ENCODE measurements at regions not wholly inside any gene's neighbourhood (a gene's known extent, or its start where the extent isn't known, plus 50 kb on each side); places are given as distances from the start of the nearest gene placed in this dataset.

DNA sequence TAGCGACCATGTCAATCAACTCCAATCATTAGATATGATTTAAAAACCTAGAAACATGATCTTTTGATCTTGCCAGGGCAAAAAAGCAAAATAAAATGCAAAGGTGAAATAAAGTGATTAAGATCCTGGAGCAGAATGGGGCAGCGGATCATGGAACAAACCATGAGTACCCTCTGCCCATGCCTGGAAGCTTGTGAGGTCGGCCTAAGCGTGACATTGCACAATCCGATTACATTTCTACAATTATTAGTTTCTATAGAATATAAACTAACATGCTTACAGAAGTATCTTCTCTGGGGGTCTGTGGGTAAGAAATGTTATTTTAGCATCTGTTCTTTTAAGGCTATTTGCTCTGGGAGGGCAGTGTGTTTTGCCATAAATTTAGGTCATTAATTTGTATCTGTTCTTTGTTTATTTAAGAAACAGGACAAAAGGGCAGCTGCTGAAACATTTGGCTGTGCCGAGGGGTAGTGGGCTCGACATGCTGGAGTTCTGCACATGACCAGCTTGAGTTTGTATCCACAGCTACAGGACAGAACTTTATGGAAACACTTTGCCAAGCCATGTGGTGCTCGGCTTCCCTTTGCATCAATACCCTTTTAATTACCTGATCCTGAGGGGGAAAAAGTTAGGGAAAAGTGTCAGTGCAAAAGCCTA, 55.9 kb downstream of the ZBTB18 start:
- no peak for TF ChIP-seq JUND (IDR thresholded peaks at IDR 0.05; ENCODE audit: low read depth)
- in situ Hi-C loops (cut with HindIII; ENCODE audit: low pct_unique_long_range_greater_than_20kb, low sequenced_read_pairs) = no loop called here
- DNase-seq (ENCODE audit: low read depth in 1 of 2, low spot score in 1 of 2) = no peak

DNA sequence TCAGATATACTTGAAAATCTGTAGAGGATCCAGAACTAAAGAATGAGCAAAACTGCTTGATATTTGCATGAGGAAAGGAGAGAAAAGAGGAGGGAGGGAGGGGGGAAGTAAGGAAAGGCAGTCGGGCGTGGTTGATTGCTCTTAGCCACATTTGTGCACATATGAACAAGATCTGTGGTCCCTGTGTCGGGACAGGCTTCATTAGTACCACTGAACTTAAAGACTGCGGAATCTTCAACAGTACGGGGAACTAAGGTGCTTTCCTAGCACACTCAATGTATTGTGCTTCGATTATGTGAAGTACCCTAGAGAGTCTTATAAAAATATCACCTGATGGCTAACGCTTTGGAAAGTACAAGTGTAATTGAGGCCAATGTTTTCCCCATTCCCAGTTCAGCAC, 59.9 kb downstream of the ZBTB18 start:
- in situ Hi-C loops (cut with HindIII; ENCODE audit: low pct_unique_long_range_greater_than_20kb, low sequenced_read_pairs) = no loop called here
- no peak for TF ChIP-seq JUND (IDR thresholded peaks at IDR 0.05; ENCODE audit: low read depth)
- DNase-seq (ENCODE audit: low read depth in 1 of 2, low spot score in 1 of 2) = no peak

DNA sequence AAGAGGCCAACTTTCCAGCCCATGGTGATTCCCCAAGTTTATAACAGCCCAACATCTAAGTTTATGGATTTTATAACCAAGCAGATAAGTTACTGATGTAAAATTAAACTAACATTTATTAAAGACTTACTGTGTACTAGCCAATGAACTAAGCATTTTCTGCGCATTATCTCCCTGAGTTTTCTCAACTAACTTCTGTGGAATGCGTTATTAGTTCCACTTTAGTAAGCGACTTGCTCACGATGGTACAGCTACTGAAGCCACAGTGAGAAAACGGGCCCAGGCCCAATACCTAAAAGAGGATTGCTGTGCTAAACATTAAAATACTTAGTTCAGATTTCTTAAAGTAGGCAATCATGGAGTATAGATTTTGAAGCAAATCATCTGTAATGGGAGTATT, 61.0 kb downstream of the ZBTB18 start:
- TF ChIP-seq JUND (IDR thresholded peaks at IDR 0.05; ENCODE audit: low read depth) = no peak
- in situ Hi-C loops (cut with HindIII; ENCODE audit: low pct_unique_long_range_greater_than_20kb, low sequenced_read_pairs) = no loop called here
- no peak for DNase-seq (ENCODE audit: low read depth in 1 of 2, low spot score in 1 of 2)

DNA sequence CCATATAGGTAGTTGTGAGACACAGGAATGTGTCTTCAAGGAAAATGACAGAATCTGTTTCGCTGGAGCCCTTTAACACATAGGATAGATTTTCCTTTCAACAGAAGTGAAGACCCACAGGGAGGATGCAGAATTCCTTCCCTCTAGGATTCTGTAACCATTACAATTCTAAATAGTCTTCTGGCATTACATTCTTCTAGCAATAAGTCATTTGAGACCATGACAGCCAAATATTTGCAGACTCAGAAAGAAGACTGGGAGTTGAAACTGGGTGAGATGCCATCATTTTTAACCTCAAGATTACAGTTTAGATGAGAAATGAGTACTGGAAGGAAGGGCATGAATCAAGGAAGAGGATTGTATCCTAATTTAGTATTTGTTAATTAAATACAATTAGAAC, 61.6 kb downstream of the ZBTB18 start:
- TF ChIP-seq JUND (IDR thresholded peaks at IDR 0.05; ENCODE audit: low read depth) = no peak
- DNase-seq (ENCODE audit: low read depth in 1 of 2, low spot score in 1 of 2) = no peak
- in situ Hi-C loops (cut with HindIII; ENCODE audit: low pct_unique_long_range_greater_than_20kb, low sequenced_read_pairs) = no loop called here

DNA sequence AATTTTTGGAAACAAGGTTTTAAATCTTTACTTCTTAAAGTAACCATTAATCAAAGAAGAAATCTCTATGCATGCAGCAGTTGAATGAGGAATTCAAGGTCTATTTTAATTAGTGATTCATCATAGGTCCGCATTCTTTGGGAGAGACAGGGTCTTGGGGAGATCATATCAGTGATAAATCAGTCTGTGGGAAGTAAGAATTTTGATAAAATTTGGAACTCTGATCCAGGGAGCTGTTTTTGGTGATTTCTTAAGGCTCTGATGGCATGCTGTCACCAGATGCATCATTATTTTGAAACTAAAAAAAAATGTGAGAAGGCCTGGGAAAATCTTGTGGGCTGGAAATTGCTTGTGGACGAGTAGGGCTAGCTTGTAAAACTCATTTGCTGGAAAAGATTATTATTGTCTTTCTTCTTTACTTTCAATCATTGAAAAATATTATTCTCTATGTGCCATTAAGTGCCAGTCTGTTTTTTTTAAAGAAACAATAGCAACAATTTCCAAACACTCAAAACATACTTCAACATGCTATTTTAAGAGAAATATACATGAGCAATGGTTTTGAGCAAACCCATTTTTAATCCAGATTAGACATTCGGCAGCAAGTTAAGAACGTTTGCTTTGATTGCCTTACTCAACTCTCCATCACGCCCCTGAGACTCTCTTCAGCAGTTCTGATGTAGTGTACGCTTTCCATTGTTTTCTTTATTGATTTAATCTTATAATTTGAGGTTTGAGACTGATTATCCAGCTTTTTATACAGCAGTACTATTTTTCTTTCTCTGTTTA, 62.6 kb downstream of the ZBTB18 start:
- in situ Hi-C loops (cut with HindIII; ENCODE audit: low pct_unique_long_range_greater_than_20kb, low sequenced_read_pairs) = no loop called here
- no peak for DNase-seq (ENCODE audit: low read depth in 1 of 2, low spot score in 1 of 2)
- TF ChIP-seq JUND (IDR thresholded peaks at IDR 0.05; ENCODE audit: low read depth) = no peak

DNA sequence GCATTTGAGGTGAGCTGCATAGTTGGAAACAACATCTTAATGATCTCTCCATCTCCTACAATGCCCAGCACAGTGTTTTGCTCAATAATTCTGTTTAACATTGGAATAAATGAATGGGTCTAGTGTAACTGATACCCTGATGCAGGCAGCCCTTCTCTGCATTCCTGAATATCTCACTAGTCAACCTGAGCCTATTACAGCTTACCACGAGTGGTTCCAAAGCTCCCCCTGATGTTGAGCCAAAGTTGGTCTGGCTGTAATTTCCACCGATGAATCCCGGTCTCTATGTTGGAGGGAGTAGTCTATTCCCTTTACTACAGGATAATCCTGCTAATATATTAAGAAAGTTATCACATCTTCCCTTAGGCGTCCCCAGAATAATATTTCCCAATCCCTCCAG, 63.8 kb downstream of the ZBTB18 start:
- no peak for DNase-seq (ENCODE audit: low read depth in 1 of 2, low spot score in 1 of 2)
- TF ChIP-seq JUND (IDR thresholded peaks at IDR 0.05; ENCODE audit: low read depth) = no peak
- in situ Hi-C loops (cut with HindIII; ENCODE audit: low pct_unique_long_range_greater_than_20kb, low sequenced_read_pairs) = no loop called here

DNA sequence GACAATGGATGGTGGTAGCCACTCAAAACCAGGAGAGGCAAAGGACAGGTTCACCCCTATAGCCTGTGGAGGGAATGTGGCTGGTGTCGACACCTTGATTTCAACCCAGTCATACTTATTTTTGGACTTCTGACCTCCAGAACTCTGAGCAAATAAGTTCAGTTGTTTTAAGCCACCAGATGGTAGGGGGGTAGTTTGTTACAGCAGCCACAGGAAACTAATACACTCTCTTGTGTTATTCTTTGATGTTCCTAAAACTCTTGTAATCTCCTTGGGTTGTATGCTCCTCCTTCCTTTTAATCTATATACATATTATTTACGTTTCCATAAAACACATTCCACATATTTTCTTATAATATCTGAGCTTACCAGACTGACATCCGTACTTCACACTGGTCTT, 65.9 kb downstream of the ZBTB18 start:
- in situ Hi-C loops (cut with HindIII; ENCODE audit: low pct_unique_long_range_greater_than_20kb, low sequenced_read_pairs) = no loop called here
- TF ChIP-seq JUND (IDR thresholded peaks at IDR 0.05; ENCODE audit: low read depth) = no peak
- no peak for DNase-seq (ENCODE audit: low read depth in 1 of 2, low spot score in 1 of 2)

DNA sequence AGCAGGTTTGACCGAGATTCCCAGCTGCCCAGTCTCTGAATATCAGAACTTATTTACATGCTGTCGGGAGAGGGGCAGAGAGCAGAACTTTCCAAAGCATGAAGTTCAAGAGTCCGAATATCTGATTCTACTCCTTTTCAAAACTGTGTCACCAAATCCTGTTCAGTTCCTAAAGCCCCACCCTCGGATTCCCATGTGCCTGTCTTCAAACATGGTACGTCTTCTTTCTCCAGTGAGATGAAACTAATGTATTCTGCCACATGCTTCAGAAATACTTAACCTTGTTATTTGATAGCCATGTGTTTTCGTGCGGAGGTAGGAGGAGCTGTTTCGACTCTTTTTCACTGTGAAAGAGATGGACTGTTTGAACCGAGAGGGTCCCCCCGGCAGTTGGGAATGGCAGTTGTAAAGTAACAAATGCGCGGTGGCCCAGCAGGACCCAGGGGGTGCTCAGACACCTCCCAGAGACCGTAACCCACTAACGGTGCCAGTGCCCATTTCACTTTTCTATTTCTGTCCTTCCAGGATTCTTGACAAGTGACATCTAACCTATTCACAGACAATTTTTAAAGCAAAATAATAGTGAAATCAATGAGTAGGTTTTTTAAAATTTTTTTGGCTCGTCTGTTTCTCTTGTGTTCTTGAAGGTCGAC, 67.2 kb downstream of the ZBTB18 start:
- no peak for TF ChIP-seq JUND (IDR thresholded peaks at IDR 0.05; ENCODE audit: low read depth)
- in situ Hi-C loops (cut with HindIII; ENCODE audit: low pct_unique_long_range_greater_than_20kb, low sequenced_read_pairs) = no loop called here
- no peak for DNase-seq (ENCODE audit: low read depth in 1 of 2, low spot score in 1 of 2)

DNA sequence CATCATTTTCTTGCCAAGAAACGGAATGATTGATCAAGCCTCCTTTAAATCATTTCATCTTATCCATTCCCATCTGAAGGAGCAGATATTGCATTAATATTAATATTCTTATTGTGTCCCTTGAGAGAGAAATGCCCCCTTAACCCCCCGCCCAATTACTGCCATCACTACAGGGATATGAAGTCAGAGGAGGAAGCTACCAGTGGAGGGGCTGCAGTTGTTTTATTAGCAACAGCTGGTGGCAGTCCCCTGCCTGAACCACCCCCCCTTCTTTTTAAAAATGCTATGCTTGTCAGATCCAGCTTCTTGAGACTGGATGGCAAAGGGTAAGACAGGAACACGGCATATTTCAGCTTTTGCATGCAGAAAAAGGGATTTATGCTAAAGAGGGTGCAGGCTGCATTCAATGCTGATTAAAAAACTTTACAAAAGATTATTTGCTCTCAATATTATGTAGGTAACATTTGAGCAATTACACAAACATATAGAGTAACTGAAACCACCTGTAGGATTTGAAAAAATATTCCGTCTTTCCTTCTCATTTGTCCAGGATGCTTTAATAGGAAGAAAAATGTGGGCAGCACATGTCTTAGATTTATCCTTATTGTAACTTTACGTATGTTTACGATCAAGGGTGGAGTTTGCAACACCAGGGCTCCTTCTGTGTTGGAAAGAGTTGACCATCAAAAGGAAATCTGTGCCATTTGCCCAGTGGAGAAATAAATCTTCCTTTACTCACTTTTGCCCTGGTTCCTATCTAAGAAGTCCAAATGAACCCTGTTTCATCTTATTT, 77.7 kb downstream of the ZBTB18 start:
- no peak for TF ChIP-seq JUND (IDR thresholded peaks at IDR 0.05; ENCODE audit: low read depth)
- DNase-seq (ENCODE audit: low read depth in 1 of 2, low spot score in 1 of 2) = no peak
- in situ Hi-C loops (cut with HindIII; ENCODE audit: low pct_unique_long_range_greater_than_20kb, low sequenced_read_pairs) = no loop called here

DNA sequence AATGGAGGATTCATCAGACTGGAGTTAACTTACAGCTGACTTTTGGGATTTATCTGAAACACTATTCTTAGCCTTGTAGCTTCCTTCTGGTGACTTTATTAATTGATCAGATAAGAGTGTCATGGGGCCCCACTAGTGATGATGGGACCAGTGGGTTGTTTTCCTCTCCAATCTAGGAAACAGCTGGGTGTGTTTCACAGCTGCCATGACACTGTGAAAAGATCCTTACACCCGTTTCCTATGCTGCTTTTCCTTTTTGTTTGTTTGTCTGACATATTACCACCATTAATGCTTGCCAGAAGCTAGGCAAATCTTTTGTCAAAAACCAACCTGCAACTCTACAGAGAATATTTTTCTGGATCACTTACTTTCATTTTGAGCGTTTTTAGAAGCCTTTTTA, 86.2 kb downstream of the ZBTB18 start:
- in situ Hi-C loops (cut with HindIII; ENCODE audit: low pct_unique_long_range_greater_than_20kb, low sequenced_read_pairs) = no loop called here
- no peak for DNase-seq (ENCODE audit: low read depth in 1 of 2, low spot score in 1 of 2)
- no peak for TF ChIP-seq JUND (IDR thresholded peaks at IDR 0.05; ENCODE audit: low read depth)

DNA sequence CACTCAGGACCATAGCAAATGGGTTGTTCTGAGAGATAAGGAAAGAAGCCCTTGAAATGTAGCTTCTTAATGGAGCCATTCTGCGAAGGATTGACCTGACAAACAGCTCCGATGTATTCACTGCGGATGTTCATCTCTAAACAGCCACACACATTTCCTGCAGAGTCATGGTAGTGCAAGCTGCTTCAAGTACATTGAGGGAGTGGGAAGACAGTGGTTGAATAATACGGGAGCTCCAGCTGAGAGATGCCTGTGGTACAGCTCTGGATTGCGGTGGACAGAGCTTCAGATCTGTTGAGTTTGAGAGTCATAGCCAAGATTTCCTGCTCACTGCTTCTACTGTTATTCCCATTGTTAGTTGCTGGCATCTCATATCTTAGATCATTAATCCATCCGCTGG, 86.6 kb downstream of the ZBTB18 start:
- no peak for TF ChIP-seq JUND (IDR thresholded peaks at IDR 0.05; ENCODE audit: low read depth)
- in situ Hi-C loops (cut with HindIII; ENCODE audit: low pct_unique_long_range_greater_than_20kb, low sequenced_read_pairs) = no loop called here
- DNase-seq (ENCODE audit: low read depth in 1 of 2, low spot score in 1 of 2) = no peak

DNA sequence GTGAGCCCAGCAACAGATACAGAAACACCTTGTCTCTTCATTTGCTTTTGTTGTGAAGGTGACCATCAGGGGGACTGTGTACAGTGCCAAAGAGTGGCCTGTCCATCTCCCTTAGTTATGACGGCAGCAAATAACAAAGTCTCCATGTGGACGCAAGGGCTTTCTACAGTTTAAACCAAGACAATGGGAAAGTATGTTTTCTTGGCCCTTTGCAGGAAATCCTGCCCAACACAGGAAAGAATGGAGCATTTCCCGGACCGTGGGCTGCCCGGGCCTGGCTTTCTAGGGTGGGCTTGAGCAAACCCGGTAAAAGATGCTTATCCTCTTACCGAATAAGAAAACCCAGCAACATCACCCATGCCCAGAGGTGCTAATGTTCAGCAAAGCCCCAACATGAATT, 87.3 kb downstream of the ZBTB18 start:
- in situ Hi-C loops (cut with HindIII; ENCODE audit: low pct_unique_long_range_greater_than_20kb, low sequenced_read_pairs) = no loop called here
- no peak for TF ChIP-seq JUND (IDR thresholded peaks at IDR 0.05; ENCODE audit: low read depth)
- no peak for DNase-seq (ENCODE audit: low read depth in 1 of 2, low spot score in 1 of 2)

Data from T47D (cell line).